ENCODE measurements at regions not wholly inside any gene's neighbourhood (a gene's known extent, or its start where the extent isn't known, plus 50 kb on each side); places are given as distances from the start of the nearest gene placed in this dataset.
A peak's percentile ranks its signal among the peaks of the same experiment; 100 is the strongest.

DNA sequence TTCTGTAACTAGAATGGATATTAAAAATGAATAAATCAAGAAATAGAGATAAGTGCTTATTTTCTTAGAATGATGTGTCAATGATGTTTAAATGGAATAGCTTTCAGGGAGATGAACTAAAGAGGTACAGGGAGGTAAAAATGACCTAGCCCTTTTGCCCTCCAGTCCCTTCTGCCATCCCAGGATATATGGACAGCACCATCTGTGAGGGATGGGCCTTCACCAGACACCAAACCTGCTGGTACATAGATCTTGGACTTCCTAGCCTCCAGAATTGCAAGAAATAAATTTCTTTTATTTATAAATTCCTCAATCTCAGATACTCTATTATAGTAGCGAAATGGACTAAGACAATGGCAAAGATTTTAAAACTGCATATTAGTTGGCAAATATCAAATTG is 352.0 kb upstream of the THBS1 start:
- DNase-seq, result no peak
- no peak overlapping the region for H3K4me3 Mint-ChIP-seq
- no peaks in the 10 kb centered on the region for H3K4me1 Mint-ChIP-seq
- H3K27ac Mint-ChIP-seq, result no peak overlapping the region
- H3K36me3 Mint-ChIP-seq, result no peaks in the 10 kb centered on the region
- H3K27me3 Mint-ChIP-seq (ENCODE audit: low read depth in 3 of 3), result peaks cover 4 to 11% (median 6%) of the 10 kb centered on the region in 3 donors
- H3K9me3 Mint-ChIP-seq, result peaks cover 0 to 2% (median 0%) of the 10 kb centered on the region in 6 donors

DNA sequence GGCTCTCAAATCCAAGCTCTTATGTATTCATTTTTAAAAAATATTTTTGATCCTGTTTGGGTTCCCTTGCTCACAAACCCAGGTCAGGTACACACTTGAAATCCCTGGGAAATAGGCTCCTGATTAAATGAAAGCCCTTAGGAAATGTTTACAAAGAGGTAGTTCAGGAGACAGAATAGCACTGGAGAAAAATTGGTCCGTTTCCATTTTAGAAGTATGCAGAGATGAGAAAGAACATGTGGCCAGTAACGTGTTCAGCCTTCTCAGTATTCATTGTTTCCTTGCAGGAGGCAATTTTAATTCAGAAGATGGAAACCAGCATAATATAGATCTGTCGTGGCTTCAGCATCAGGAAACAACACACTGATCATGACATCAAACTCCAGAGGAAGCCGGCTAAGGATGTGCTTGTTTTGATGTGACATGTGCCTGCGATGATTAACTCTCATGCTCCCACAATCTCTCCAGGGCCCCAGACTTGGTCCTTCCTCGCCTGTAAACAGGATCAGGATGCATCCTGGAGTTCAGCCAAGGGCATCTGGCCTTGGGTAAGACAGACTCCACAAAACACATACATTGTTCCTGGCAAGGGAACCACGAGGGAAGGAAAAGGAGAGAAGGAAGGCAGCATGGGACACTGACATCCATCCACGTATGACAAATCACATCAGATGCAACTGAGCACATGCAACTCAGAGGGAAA is 350.5 kb upstream of the THBS1 start:
- no peak for DNase-seq
- Mint-ChIP-seq H3K36me3 (no peaks in the 10 kb centered on the region), H3K27ac (peak overlapping the region in 1 of 6 donors; percentile 51), H3K9me3 (peaks cover 0 to under 1% (median 0%) of the 10 kb centered on the region in 6 donors), H3K4me1 (no peaks in the 10 kb centered on the region), H3K27me3 (ENCODE audit: low read depth in 3 of 3) (peaks cover 2 to 5% (median 3%) of the 10 kb centered on the region in 3 donors), H3K4me3 (no peak overlapping the region)

DNA sequence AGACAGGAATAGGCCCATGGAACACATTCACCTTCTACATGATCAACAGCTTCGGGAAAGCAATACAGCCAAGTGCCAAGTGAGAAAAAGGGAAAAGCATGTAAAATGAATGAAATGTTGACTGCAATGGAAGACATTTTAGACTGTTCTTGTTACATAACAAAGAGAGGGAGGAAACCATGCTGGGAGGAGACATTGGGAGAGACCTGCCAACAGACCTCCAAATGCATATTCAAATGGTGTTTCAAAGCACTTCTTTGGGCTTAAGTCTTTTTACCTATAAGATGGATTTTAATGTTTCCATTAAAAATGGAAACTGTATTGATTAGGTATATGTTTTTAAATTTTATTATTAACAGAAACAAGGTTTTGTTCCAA is 350.0 kb upstream of the THBS1 start:
- peaks cover 1 to 3% (median 2%) of the 10 kb centered on the region in 3 donors for H3K27me3 Mint-ChIP-seq (ENCODE audit: low read depth in 3 of 3)
- H3K27ac Mint-ChIP-seq, result peak overlapping the region in 1 of 6 donors; percentile 51
- no peak overlapping the region for H3K4me3 Mint-ChIP-seq
- H3K36me3 Mint-ChIP-seq, result no peaks in the 10 kb centered on the region
- DNase-seq, result no peak
- H3K4me1 Mint-ChIP-seq, result no peaks in the 10 kb centered on the region
- H3K9me3 Mint-ChIP-seq, result no peaks in the 10 kb centered on the region

DNA sequence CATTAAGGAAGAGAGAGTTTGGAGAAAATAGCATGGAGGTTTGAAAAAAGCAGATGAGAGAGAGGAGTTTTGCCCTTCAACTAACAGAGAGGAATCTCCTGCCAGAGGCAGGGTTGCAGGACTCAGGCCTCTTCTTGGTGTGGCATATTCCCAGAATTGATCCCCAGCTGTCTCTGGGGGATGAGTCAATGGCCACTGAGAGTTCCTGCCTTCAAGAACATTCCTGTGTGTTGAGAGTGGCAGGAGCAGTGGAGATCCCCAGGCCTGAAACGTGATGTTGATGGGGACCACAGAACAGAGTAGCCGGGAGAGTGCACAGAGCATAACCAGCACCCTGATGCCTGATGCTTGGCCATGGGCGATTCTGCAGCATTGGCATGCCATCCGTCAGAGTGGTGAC is 348.4 kb upstream of the THBS1 start:
- no peaks in the 10 kb centered on the region for H3K9me3 Mint-ChIP-seq
- no peak overlapping the region for H3K4me3 Mint-ChIP-seq
- H3K36me3 Mint-ChIP-seq, result no peaks in the 10 kb centered on the region
- peaks cover 3 to 4% (median 3%) of the 10 kb centered on the region in 3 donors for H3K27me3 Mint-ChIP-seq (ENCODE audit: low read depth in 3 of 3)
- H3K4me1 Mint-ChIP-seq, result no peaks in the 10 kb centered on the region
- no peak overlapping the region for H3K27ac Mint-ChIP-seq
- no peak for DNase-seq

DNA sequence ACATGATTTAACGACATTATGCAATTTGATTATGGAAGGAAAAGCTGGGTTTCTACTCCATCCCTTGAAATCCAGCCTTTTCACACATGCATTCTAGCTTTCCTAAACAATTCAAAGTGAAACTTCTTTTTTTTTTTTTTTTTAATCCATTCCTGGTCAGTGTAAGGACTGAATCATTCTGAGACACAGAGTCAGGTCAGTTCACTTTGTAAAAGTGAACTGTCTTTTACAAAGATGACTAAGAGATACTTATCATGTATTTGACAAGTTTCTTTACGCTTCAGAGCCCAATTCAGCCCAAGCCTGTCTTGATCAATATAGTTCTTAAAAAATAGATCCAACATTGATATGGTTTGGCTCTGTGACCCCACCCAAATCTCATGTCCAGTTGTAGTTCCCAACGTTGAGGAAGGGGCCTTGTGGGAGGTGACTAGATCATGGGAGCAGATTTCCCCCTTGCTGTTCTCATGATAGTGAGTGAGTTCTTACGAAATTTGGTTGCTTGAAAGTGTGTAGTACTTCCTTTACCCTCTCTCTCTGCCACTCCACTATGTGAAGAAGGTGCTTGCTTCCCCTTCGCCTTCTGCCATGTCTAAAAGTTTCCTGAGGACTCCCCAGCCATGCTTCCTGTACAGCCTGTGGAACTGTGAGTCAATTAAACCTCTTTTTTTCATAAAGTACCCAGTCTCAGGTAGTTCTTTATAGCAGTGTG is 345.6 kb upstream of the THBS1 start:
- no peak overlapping the region for H3K27ac Mint-ChIP-seq
- no peaks in the 10 kb centered on the region for H3K36me3 Mint-ChIP-seq
- no peak overlapping the region for H3K4me3 Mint-ChIP-seq
- no peaks in the 10 kb centered on the region for H3K4me1 Mint-ChIP-seq
- peaks cover 3 to 4% (median 3%) of the 10 kb centered on the region in 3 donors for H3K27me3 Mint-ChIP-seq (ENCODE audit: low read depth in 3 of 3)
- no peaks in the 10 kb centered on the region for H3K9me3 Mint-ChIP-seq
- DNase-seq, result no peak

DNA sequence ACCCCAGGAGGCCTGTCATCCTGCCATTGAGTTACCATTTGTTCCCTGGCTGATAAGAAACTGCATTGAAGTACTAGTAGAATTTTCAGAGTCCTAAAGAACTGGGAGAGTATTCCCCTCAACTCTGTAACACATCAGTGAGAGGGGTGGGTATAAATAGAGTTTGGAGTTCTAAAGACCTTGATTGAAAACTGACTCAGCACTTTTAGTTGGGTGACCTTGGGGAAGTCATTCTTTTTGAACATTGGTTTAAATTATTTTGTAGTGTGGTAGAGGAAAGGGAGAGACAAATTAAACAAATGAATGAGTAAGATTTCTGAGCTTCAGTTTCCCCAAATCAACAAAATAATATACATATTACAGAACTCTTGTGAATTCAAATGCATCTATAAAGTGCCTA is 344.5 kb upstream of the THBS1 start:
- peaks cover 0 to 4% (median 3%) of the 10 kb centered on the region in 3 donors for H3K27me3 Mint-ChIP-seq (ENCODE audit: low read depth in 3 of 3)
- no peaks in the 10 kb centered on the region for H3K9me3 Mint-ChIP-seq
- no peak for DNase-seq
- H3K4me3 Mint-ChIP-seq, result no peak overlapping the region
- H3K27ac Mint-ChIP-seq, result no peak overlapping the region
- no peaks in the 10 kb centered on the region for H3K36me3 Mint-ChIP-seq
- H3K4me1 Mint-ChIP-seq, result no peaks in the 10 kb centered on the region

DNA sequence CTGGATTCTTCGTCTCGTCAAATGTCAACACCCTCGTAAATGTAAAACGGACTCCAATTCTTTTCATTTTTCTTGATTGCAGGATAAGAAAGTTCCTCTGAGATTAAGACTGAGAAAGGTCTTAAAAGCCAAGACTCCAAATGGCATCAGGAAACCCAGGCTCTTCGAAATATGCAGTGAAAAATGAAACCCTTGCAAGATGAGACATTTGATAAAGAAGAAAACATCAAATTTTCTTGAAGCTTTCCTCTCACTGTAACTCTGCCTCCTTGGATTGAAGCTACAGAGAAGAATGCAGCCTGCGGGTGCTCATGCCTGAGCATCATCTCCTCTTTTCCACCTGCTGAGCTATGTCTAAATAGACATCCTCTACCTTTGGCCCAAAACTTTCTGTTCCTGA is 342.4 kb upstream of the THBS1 start:
- no peak for DNase-seq
- Mint-ChIP-seq H3K36me3 (no peaks in the 10 kb centered on the region), H3K4me3 (no peak overlapping the region), H3K4me1 (no peaks in the 10 kb centered on the region), H3K27me3 (ENCODE audit: low read depth in 3 of 3) (peaks cover 0 to 4% (median 3%) of the 10 kb centered on the region in 3 donors), H3K9me3 (no peaks in the 10 kb centered on the region), H3K27ac (no peak overlapping the region)

DNA sequence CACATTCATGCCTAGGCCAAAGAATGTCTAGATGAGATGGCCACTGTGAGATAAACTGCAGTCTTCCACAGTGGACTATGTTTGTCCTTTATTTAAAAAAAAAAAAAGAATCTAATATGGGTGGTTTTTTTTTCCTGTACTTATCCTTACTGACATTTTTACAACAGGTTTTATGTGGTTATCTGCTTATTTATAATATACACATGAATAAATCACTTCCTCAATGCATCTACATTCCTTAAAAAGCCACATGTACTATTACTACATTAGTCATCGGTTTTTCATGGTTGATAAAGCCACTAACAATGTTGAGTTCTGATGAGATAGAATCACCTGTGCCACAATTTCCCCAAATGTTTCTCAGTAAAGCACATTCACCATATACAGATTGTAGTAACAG is 341.3 kb upstream of the THBS1 start:
- Mint-ChIP-seq H3K36me3 (no peaks in the 10 kb centered on the region), H3K4me3 (no peak overlapping the region), H3K27me3 (ENCODE audit: low read depth in 3 of 3) (peaks cover 0 to 3% (median 2%) of the 10 kb centered on the region in 3 donors), H3K9me3 (no peaks in the 10 kb centered on the region), H3K27ac (no peak overlapping the region), H3K4me1 (no peaks in the 10 kb centered on the region)
- DNase-seq, result no peak

DNA sequence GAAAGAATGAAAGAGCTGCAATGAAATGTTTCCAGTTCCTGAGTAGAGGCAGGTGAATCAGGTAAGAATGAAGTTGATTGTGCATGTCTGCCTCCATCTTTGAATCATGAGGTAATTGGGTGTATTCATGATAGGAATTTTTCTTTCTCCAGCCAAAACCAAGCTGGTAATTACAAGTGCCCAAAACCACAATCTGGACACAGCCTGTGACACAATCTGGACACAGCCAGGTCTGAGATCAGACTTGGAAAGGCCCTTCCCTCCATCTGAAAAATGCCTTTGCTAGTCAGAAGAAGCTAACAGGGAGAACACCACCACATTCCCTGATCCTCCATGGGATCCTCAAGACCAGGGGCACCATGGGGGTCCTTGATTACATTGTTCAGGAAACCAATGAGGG is 338.5 kb upstream of the THBS1 start:
- H3K4me1 Mint-ChIP-seq, result no peaks in the 10 kb centered on the region
- no peak for DNase-seq
- no peak overlapping the region for H3K27ac Mint-ChIP-seq
- no peaks in the 10 kb centered on the region for H3K9me3 Mint-ChIP-seq
- peaks cover 0 to 6% (median 0%) of the 10 kb centered on the region in 3 donors for H3K27me3 Mint-ChIP-seq (ENCODE audit: low read depth in 3 of 3)
- no peaks in the 10 kb centered on the region for H3K36me3 Mint-ChIP-seq
- no peak overlapping the region for H3K4me3 Mint-ChIP-seq

DNA sequence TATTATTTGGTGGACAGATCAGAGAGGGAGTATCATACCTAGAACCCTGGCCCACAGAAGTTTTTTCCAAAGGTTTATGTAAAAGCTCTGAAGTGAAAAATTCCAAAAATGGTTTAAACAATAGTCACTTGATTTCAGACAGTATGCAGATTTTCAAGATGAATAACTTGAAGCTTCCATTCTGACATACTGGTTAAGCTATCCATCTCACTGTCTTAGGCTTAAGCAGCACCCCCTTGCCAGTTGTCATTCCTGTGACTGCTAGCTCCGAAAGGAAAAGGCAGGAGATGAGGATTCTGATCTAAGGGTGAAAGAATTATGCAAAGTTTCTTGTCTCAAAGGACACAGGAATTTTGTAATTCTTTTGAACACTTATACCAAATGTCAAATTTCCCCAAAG is 337.5 kb upstream of the THBS1 start:
- Mint-ChIP-seq H3K27ac (no peak overlapping the region), H3K4me3 (no peak overlapping the region)

DNA sequence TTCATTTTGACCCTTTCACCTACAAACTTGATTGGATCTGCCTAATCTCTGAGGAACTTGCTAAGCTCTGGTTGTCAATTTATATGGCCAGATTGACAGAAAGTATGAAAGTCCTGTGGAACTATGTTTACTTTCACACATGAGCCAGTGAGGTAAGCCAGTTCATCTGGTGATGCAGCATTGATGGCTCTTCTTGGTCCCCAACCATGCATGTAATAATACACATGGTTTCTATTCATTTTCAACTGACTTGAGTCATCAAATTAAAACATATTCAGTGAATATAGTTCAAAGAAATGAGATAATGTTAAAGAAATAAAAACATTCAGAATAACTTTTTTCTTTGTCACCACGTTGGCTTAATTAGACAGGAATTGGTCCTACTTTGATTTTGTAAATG is 336.1 kb upstream of the THBS1 start:
- no peak overlapping the region for H3K27ac Mint-ChIP-seq
- no peak overlapping the region for H3K4me3 Mint-ChIP-seq
- H3K9me3 Mint-ChIP-seq, result no peaks in the 10 kb centered on the region
- no peaks in the 10 kb centered on the region for H3K36me3 Mint-ChIP-seq
- H3K4me1 Mint-ChIP-seq, result no peaks in the 10 kb centered on the region
- no peak for DNase-seq
- H3K27me3 Mint-ChIP-seq (ENCODE audit: low read depth in 3 of 3), result peaks cover 4 to 11% (median 4%) of the 10 kb centered on the region in 3 donors

More for the DNA sequence above, 337.5 kb upstream of the THBS1 start:
- Mint-ChIP-seq H3K9me3 (no peaks in the 10 kb centered on the region), H3K27me3 (ENCODE audit: low read depth in 3 of 3) (peaks cover 0 to 6% (median 4%) of the 10 kb centered on the region in 3 donors), H3K36me3 (no peaks in the 10 kb centered on the region), H3K4me1 (no peaks in the 10 kb centered on the region)
- no peak for DNase-seq

DNA sequence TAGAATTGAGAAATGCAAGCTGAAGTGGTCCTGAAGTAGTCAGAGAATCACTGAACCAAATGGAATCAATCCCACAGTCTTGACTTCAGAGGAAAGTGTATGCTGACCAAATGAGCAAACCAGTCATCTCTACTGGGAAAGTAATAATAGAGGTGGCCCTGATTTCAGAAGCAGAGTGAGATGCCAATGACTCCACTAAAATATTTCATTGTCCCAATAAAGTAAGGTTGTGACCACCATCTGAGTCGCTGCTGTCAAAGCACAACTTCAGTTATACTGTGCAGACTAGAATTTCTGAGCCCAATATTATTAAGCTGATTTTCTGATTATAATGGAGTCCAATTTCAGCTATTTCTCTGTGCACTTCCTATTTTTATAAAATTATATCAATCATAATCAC is 334.4 kb upstream of the THBS1 start:
- no peaks in the 10 kb centered on the region for H3K4me1 Mint-ChIP-seq
- peaks cover 4 to 11% (median 4%) of the 10 kb centered on the region in 3 donors for H3K27me3 Mint-ChIP-seq (ENCODE audit: low read depth in 3 of 3)
- H3K36me3 Mint-ChIP-seq, result no peaks in the 10 kb centered on the region
- H3K4me3 Mint-ChIP-seq, result no peak overlapping the region
- H3K9me3 Mint-ChIP-seq, result no peaks in the 10 kb centered on the region
- no peak overlapping the region for H3K27ac Mint-ChIP-seq
- DNase-seq, result no peak

DNA sequence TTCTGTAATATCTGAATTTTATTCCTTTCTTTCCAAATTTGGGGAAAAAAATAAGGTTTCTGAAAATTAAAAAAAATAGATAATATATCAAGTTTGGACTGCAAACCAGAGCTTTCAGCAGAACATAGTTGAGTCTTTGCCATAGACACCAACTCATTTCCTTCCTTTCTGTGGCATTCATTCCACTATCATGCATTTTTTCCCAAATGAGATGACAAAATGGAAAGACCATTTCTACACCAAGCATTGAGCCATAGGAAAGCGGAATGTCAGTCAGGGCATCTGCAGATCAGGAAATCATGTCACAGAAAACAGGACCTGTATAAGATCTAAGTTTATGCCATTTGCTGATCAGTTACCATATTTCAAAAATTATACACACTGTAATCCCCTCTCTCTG is 333.3 kb upstream of the THBS1 start:
- H3K4me1 Mint-ChIP-seq, result no peaks in the 10 kb centered on the region
- no peak overlapping the region for H3K27ac Mint-ChIP-seq
- H3K36me3 Mint-ChIP-seq, result no peaks in the 10 kb centered on the region
- peaks cover 4 to 11% (median 4%) of the 10 kb centered on the region in 3 donors for H3K27me3 Mint-ChIP-seq (ENCODE audit: low read depth in 3 of 3)
- H3K4me3 Mint-ChIP-seq, result no peak overlapping the region
- H3K9me3 Mint-ChIP-seq, result no peaks in the 10 kb centered on the region
- no peak for DNase-seq

DNA sequence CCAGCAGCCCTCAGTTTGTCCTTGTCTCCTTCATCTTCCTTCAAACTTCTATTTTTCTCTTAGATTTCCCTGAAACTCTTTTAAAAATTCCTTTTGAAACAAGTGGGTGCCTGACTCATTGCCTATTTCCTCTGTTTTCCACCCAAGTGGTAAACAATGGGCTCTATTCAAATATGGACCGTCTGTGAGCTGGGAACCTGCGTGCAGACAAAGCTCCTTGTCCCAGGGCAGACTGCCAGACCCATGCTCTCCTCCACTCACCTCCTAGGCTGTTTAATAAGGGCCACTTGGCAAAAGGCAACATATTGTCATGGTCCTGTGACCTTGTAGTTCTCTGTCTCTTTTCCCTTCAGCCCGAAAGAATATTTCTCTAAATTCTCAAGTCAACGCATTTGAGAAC is 332.7 kb upstream of the THBS1 start:
- DNase-seq, result no peak
- Mint-ChIP-seq H3K4me1 (no peaks in the 10 kb centered on the region), H3K9me3 (no peaks in the 10 kb centered on the region), H3K4me3 (no peak overlapping the region), H3K27me3 (ENCODE audit: low read depth in 3 of 3) (peaks cover 4 to 11% (median 4%) of the 10 kb centered on the region in 3 donors), H3K27ac (no peak overlapping the region), H3K36me3 (no peaks in the 10 kb centered on the region)

DNA sequence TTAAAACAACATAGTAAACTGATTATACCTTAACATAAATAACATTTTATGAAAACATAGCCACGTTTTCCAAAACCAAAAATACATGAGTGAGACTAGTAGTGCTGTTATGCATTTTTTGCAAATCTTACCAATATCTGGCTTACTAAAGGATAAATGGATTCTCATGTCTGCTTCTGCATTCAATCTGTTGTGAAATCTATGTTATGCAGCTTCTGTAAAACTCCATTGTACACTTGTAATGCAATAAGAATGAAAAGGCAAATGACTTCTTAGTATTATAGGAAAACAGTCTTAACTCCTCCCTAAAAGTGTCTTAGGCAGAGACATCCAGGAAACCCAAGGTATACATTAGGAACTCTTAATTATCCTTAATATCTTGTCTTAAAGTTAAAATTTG is 330.9 kb upstream of the THBS1 start:
- Mint-ChIP-seq H3K27me3 (ENCODE audit: low read depth in 3 of 3) (peaks cover 4 to 13% (median 6%) of the 10 kb centered on the region in 3 donors), H3K27ac (no peak overlapping the region), H3K9me3 (no peaks in the 10 kb centered on the region), H3K36me3 (no peaks in the 10 kb centered on the region), H3K4me3 (no peak overlapping the region), H3K4me1 (no peaks in the 10 kb centered on the region)
- DNase-seq, result no peak
